ENCODE measurements at regions not wholly inside any gene's neighbourhood (a gene's known extent, or its start where the extent isn't known, plus 50 kb on each side); places are given as distances from the start of the nearest gene placed in this dataset.

GRCh38 chr18:22343613-22344012, 74.1 kb downstream of the CTAGE1 start:
- H3K27ac ChIP-seq, result no peak overlapping the region
- WGBS (ENCODE audit: insufficient coverage, low coverage, low lambda C conversion rate, missing lambda C conversion rate), result 83% methylated on average over 5 of the region's 5 CpGs

GRCh38 chr18:22342625-22343024, 75.1 kb downstream of the CTAGE1 start:
- DNase-seq (no peak), ATAC-seq (no peak)
- no peak for TF ChIP-seq POLR2A (IDR thresholded peaks at IDR 0.05)
- TF ChIP-seq CTCF (IDR thresholded peaks at IDR 0.05), result no peak
- intact Hi-C loops (cut with DNase I), result loop anchor here in 1 of 2 donors (10.0 kb wide), 2 partner anchors 82 to 168 kb away; no protein-coding TSS in a partner anchor
- Histone ChIP-seq H3K36me3 (no peaks in the 10 kb centered on the region), H3K4me3 (no peak overlapping the region), H3K4me1 (peaks cover 0 to 27% (median 11%) of the 10 kb centered on the region in 4 donors), H3K27ac (no peak overlapping the region), H3K9me3 (no peaks in the 10 kb centered on the region), H3K27me3 (no peaks in the 10 kb centered on the region)
- WGBS (ENCODE audit: insufficient coverage, low coverage, low lambda C conversion rate, missing lambda C conversion rate), result 83% methylated on average over 4 of the region's 4 CpGs

More at GRCh38 chr18:22343613-22344012, 74.1 kb downstream of the CTAGE1 start:
- intact Hi-C loops (cut with DNase I), result loop anchor here in 1 of 2 donors (10.0 kb wide), 2 partner anchors 81 to 169 kb away; no protein-coding TSS in a partner anchor
- DNase-seq (no peak), ATAC-seq (no peak)
- Histone ChIP-seq H3K27me3 (no peaks in the 10 kb centered on the region), H3K4me1 (peaks cover 0 to 27% (median 11%) of the 10 kb centered on the region in 4 donors), H3K4me3 (no peak overlapping the region), H3K36me3 (no peaks in the 10 kb centered on the region), H3K9me3 (no peaks in the 10 kb centered on the region)
- TF ChIP-seq CTCF (IDR thresholded peaks at IDR 0.05) (no peak), POLR2A (IDR thresholded peaks at IDR 0.05) (no peak)

GRCh38 chr18:22340331-22340730, 77.4 kb downstream of the CTAGE1 start:
- Histone ChIP-seq H3K27me3 (no peaks in the 10 kb centered on the region), H3K36me3 (no peaks in the 10 kb centered on the region), H3K4me1 (peaks cover 0 to 9% (median 3%) of the 10 kb centered on the region in 4 donors), H3K27ac (no peak overlapping the region), H3K4me3 (no peak overlapping the region), H3K9me3 (no peaks in the 10 kb centered on the region)
- TF ChIP-seq CTCF (IDR thresholded peaks at IDR 0.05) (no peak), POLR2A (IDR thresholded peaks at IDR 0.05) (no peak)
- no peak for DNase-seq
- WGBS (ENCODE audit: insufficient coverage, low coverage, low lambda C conversion rate, missing lambda C conversion rate), result 86% methylated on average over 1 of the region's 3 CpGs
- intact Hi-C loops (cut with DNase I), result loop anchor here in 1 of 2 donors (10.0 kb wide), 2 partner anchors 84 to 166 kb away; no protein-coding TSS in a partner anchor
- ATAC-seq, result no peak

- no peak overlapping the region for H3K27ac ChIP-seq
- no peak overlapping the region for H3K4me3 ChIP-seq
- no peaks in the 10 kb centered on the region for H3K36me3 ChIP-seq
- no peaks in the 10 kb centered on the region for H3K9me3 ChIP-seq
- DNase-seq, result no peak
- 76% methylated on average over 3 of the region's 4 CpGs for WGBS (ENCODE audit: insufficient coverage, low coverage, low lambda C conversion rate, missing lambda C conversion rate)
- intact Hi-C loops (cut with DNase I), result loop anchor here in 1 of 2 donors (10.0 kb wide), 2 partner anchors 85 to 165 kb away; no protein-coding TSS in a partner anchor
- no peaks in the 10 kb centered on the region for H3K27me3 ChIP-seq
- no peak for ATAC-seq
- H3K4me1 ChIP-seq, result peaks cover 0 to 5% (median under 1%) of the 10 kb centered on the region in 4 donors
- TF ChIP-seq POLR2A (IDR thresholded peaks at IDR 0.05), result no peak
- no peak for TF ChIP-seq CTCF (IDR thresholded peaks at IDR 0.05)
Observed at GRCh38 chr18:22339913-22340312, 77.8 kb downstream of the CTAGE1 start.

- no peak for ATAC-seq
Observed at GRCh38 chr18:22337833-22338232, 79.9 kb downstream of the CTAGE1 start.

More at GRCh38 chr18:22337833-22338232, 79.9 kb downstream of the CTAGE1 start:
- H3K27me3 ChIP-seq, result no peaks in the 10 kb centered on the region
- intact Hi-C loops (cut with DNase I), result no loop called here
- H3K27ac ChIP-seq, result no peak overlapping the region
- DNase-seq, result no peak
- TF ChIP-seq CTCF (IDR thresholded peaks at IDR 0.05) (no peak), POLR2A (IDR thresholded peaks at IDR 0.05) (no peak)
- no peak overlapping the region for H3K4me3 ChIP-seq
- H3K9me3 ChIP-seq, result no peaks in the 10 kb centered on the region
- no peaks in the 10 kb centered on the region for H3K4me1 ChIP-seq
- H3K36me3 ChIP-seq, result no peaks in the 10 kb centered on the region

All from right lobe of liver (tissue), 6 donors.